ENCODE measurements at regions not wholly inside any gene's neighbourhood (a gene's known extent, or its start where the extent isn't known, plus 50 kb on each side); places are given as distances from the start of the nearest gene placed in this dataset.

DNA sequence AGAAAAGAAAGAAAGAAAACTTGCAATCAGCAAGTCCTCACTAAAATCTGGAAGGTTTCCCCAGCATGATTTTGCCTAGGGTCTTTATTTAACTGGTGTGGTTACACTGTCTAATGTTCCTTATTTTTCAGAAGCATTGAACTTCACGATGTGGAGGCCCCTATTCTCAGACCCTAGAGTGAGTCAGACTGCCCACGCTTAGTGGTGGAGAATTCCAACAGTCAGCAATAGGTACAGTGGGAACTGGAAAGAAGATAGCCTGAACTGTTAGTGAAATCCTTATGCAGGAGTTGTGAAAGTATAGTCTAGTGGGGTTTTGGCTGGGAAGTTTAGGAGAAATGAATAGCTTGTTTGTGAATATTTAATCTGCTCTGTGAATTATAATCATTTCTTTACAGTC, 115.0 kb downstream of the FZD1 start:
- POLR2A ChIA-PET, result no interaction called here
- H3K4me1 ChIP-seq (ENCODE audit: insufficient read depth, low read length), result no peaks in the 10 kb centered on the region
- DNase-seq, result no peak
- no peaks in the 10 kb centered on the region for H3K9me3 ChIP-seq (ENCODE audit: control insufficient read depth in 1 of 2, insufficient read depth in 1 of 2, low read length in 2 of 2)
- intact Hi-C loops (cut with DNase I, micrococcal nuclease), result no loop called here
- H3K4me3 ChIP-seq (ENCODE audit: low read length), result no peak overlapping the region
- H3K4me1 Mint-ChIP-seq (ENCODE audit: low read depth), result no peaks in the 10 kb centered on the region
- H3K4me3 Mint-ChIP-seq, result no peak overlapping the region
- TF ChIP-seq, protein P1, sequence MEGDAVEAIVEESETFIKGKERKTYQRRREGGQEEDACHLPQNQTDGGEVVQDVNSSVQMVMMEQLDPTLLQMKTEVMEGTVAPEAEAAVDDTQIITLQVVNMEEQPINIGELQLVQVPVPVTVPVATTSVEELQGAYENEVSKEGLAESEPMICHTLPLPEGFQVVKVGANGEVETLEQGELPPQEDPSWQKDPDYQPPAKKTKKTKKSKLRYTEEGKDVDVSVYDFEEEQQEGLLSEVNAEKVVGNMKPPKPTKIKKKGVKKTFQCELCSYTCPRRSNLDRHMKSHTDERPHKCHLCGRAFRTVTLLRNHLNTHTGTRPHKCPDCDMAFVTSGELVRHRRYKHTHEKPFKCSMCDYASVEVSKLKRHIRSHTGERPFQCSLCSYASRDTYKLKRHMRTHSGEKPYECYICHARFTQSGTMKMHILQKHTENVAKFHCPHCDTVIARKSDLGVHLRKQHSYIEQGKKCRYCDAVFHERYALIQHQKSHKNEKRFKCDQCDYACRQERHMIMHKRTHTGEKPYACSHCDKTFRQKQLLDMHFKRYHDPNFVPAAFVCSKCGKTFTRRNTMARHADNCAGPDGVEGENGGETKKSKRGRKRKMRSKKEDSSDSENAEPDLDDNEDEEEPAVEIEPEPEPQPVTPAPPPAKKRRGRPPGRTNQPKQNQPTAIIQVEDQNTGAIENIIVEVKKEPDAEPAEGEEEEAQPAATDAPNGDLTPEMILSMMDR (IDR thresholded peaks at IDR 0.05), result no peak
- H3K27ac ChIP-seq (ENCODE audit: low read depth in 1 of 2, low read length in 2 of 2), result no peak overlapping the region
- CTCF ChIA-PET, result no interaction called here
- no peak for ATAC-seq (ENCODE audit: poor library complexity)
- no peak overlapping the region for H3K27ac Mint-ChIP-seq
- H3K27me3 ChIP-seq (ENCODE audit: control insufficient read depth in 1 of 2, insufficient read depth in 2 of 2, low read length in 2 of 2), result no peaks in the 10 kb centered on the region
- H3K27me3 Mint-ChIP-seq, result no peaks in the 10 kb centered on the region
- H3K9me3 Mint-ChIP-seq, result peaks cover 2% of the 10 kb centered on the region
- H3K36me3 Mint-ChIP-seq (ENCODE audit: low read depth), result no peaks in the 10 kb centered on the region
- no peaks in the 10 kb centered on the region for H3K36me3 ChIP-seq (ENCODE audit: insufficient read depth, low read length)

DNA sequence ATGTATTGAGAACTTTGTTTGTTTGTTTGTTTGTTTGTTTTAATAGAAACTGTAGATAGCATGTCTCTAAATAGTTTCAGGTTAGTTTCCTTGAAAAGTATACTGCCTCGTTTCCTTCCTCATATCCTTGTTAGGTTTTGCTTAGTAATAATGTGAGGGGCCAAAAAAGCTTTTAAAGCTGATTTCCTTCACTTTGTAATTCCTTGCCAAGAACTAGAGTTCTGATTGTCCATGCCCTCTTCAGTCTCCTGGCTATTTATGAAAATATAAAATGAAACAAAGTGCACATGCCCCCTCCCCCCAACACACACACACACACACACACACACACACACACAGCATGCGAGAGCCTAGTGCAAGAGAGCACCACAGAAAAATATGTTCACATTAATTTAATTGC, 115.8 kb downstream of the FZD1 start:
- no peaks in the 10 kb centered on the region for H3K9me3 ChIP-seq (ENCODE audit: control insufficient read depth in 1 of 2, insufficient read depth in 1 of 2, low read length in 2 of 2)
- TF ChIP-seq, protein P1 (IDR thresholded peaks at IDR 0.05), result no peak
- Mint-ChIP-seq H3K36me3 (ENCODE audit: low read depth) (no peaks in the 10 kb centered on the region), H3K27me3 (no peaks in the 10 kb centered on the region), H3K9me3 (peaks cover 2% of the 10 kb centered on the region), H3K27ac (no peak overlapping the region), H3K4me1 (ENCODE audit: low read depth) (no peaks in the 10 kb centered on the region), H3K4me3 (no peak overlapping the region)
- H3K27ac ChIP-seq (ENCODE audit: low read depth in 1 of 2, low read length in 2 of 2), result no peak overlapping the region
- POLR2A ChIA-PET, result no interaction called here
- H3K27me3 ChIP-seq (ENCODE audit: control insufficient read depth in 1 of 2, insufficient read depth in 2 of 2, low read length in 2 of 2), result no peaks in the 10 kb centered on the region
- DNase-seq (no peak), ATAC-seq (ENCODE audit: poor library complexity) (no peak)
- CTCF ChIA-PET, result no interaction called here
- intact Hi-C loops (cut with DNase I, micrococcal nuclease), result no loop called here
- no peak overlapping the region for H3K4me3 ChIP-seq (ENCODE audit: low read length)
- H3K36me3 ChIP-seq (ENCODE audit: insufficient read depth, low read length), result no peaks in the 10 kb centered on the region
- H3K4me1 ChIP-seq (ENCODE audit: insufficient read depth, low read length), result no peaks in the 10 kb centered on the region

DNA sequence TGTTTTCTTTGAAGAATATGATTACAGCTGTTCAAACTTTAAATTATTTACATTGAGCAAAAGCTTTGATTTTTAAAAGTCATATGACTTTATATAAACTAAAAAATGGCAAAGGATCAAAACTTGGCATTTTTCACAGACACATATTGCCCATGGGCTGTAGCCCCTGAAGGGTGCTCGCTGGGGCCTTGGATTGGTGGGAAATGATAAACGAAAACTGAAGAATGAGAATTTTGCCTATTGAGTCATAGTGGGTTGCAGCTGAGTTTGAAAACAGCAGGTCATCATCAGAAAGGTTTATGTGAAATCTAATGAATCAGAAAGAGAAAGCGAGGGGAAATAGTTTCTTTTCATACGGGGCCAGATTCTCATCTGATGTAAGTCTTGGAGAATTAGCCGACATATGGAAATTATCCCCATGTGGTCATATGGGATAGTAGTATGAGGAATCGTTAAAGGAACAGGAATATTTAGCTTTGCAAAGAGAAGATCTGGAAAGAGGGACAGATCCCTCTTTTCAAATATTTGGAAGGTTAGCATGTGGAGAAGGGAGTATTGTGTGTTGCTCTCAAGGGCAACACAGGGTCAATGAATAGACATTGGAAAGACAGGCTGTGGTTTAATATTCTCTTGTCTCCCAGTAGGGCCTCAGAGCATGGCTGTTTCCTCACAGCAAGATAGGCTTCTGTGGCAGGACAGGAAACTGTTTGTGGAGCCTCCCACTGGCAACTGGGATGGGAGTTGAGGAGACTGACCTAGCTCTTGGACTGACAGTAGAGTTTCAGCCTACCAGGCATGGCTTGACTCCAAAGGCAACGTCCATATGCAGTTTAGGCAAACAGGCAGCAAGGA, 119.0 kb downstream of the FZD1 start:
- Histone ChIP-seq H3K27ac (ENCODE audit: low read depth in 1 of 2, low read length in 2 of 2) (no peak overlapping the region), H3K9me3 (ENCODE audit: control insufficient read depth in 1 of 2, insufficient read depth in 1 of 2, low read length in 2 of 2) (no peaks in the 10 kb centered on the region), H3K27me3 (ENCODE audit: control insufficient read depth in 1 of 2, insufficient read depth in 2 of 2, low read length in 2 of 2) (no peaks in the 10 kb centered on the region), H3K4me3 (ENCODE audit: low read length) (no peak overlapping the region), H3K36me3 (ENCODE audit: insufficient read depth, low read length) (no peaks in the 10 kb centered on the region), H3K4me1 (ENCODE audit: insufficient read depth, low read length) (no peaks in the 10 kb centered on the region)
- no peaks in the 10 kb centered on the region for H3K36me3 Mint-ChIP-seq (ENCODE audit: low read depth)
- H3K27me3 Mint-ChIP-seq, result no peaks in the 10 kb centered on the region
- no peaks in the 10 kb centered on the region for H3K4me1 Mint-ChIP-seq (ENCODE audit: low read depth)
- no peak for ATAC-seq (ENCODE audit: poor library complexity)
- peaks cover 2% of the 10 kb centered on the region for H3K9me3 Mint-ChIP-seq
- TF ChIP-seq, protein P1 (IDR thresholded peaks at IDR 0.05), result no peak
- no peak overlapping the region for H3K4me3 Mint-ChIP-seq
- DNase-seq, result no peak
- ChIA-PET CTCF (no interaction called here), POLR2A (no interaction called here)
- intact Hi-C loops (cut with DNase I, micrococcal nuclease), result no loop called here
- H3K27ac Mint-ChIP-seq, result no peak overlapping the region

Measured in CD4-positive, alpha-beta T cell (primary cell).